GM12872 (cell line): ENCODE measurements at regions not wholly inside any gene's neighbourhood (a gene's known extent, or its start where the extent isn't known, plus 50 kb on each side); places are given as distances from the start of the nearest gene placed in this dataset.

Experiments used
- CTCF ChIP-seq: IDR thresholded peaks from 3 replicates; pipeline ENCODE4 v1.5.1; 2011; ENCODE audit warnings: low read depth, mild to moderate bottlenecking, low read length, moderate library complexity; ENCODE audit not compliant: insufficient read depth

- TF ChIP-seq CTCF, result no peak
Measured at GRCh38 chr6:121839896-121840295, 404.4 kb downstream of the GJA1 start.

GRCh38 chr6:121844898-121845297, 409.5 kb downstream of the GJA1 start:
- TF ChIP-seq CTCF, result no peak

GRCh38 chr6:121847806-121848522, 412.5 kb downstream of the GJA1 start:
- no peak for TF ChIP-seq CTCF

GRCh38 chr6:121848523-121849255, 413.2 kb downstream of the GJA1 start:
- TF ChIP-seq CTCF, result no peak

GRCh38 chr6:121849477-121849876, 414.0 kb downstream of the GJA1 start:
- peak; percentile 76 for TF ChIP-seq CTCF

- TF ChIP-seq CTCF, result no peak
Measured at GRCh38 chr6:121851056-121851455, 415.6 kb downstream of the GJA1 start.

- no peak for TF ChIP-seq CTCF
Measured at GRCh38 chr6:121853686-121854085, 418.2 kb downstream of the GJA1 start.
